NCI-H748 (cell line): ENCODE measurements at regions not wholly inside any gene's neighbourhood (a gene's known extent, or its start where the extent isn't known, plus 50 kb on each side); places are given as distances from the start of the nearest gene placed in this dataset.

Source experiments
- DNase-seq: peaks from one replicate; lab custom pipeline; 2025; ENCODE audit not compliant: unreplicated experiment; lab: John Stamatoyannopoulos, UW

DNA sequence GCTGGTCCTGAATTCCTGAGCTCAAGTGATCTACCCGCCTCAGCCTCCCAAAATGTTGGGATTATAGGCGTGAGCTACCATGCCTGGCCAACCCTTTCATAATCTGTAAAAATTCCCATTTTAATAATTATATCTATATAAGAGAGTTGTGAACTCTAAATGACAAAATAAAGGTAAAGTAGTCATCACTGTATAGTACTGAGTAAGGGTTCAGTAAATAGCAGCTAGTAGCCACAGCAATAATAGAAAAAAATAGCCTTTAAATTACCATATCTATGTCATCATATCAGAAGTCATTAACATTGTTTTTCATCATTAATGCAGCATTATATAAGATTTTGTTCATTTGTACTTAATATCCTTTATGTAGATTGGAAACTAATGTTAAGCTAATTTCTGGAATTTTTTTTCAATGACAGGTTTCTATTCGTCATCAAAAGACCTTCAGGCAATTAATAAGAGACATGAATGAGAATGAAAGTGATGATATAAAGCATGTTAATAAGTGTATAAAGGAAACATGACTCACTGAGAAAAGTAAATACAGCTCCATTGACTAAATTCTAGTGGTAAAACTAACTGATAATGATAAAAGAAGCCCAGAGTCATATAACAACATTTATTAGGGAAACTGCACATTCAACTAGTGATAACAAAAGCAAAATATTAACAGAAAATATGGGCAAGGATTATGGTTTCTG is 85.9 kb upstream of the UGT8 start:
- DNase-seq: no peak

DNA sequence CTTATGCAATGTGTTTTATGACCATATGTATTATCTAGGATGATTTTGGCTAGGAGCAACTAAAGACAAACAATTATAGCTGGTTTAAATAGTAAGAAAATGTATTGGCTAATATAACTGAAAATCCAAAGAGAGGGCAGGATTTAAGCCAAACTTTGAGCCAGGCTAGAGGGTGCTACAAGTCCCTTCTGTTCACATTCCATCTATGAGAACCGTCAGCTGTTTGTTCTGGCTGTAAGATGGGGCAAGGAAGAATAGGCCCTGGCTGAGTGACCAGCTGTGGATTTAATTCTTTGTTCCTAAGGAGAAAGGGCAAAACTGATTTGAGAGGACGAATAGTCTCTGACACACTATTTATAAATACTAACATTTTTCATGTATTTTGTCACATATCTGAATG is 79.2 kb upstream of the UGT8 start:
- DNase-seq: peak; percentile 4

DNA sequence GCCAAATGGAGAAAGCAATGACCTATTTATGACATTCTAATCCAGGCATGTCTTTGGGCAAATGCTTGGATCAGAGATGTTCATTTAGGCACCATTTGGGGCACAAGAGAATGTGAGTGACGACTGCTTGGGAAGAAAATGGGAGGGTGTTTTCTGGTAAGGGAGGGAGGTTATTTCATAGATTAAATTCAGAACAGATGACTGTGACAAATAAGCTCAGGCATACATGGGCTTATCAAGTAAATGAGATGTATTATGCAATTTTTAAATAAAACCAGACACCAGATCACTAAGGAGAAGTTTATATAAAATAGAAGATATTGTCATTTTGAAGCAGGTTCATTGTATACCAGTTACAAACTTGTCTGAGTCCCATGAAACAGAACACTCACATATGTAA is 71.4 kb upstream of the UGT8 start:
- DNase-seq: no peak

DNA sequence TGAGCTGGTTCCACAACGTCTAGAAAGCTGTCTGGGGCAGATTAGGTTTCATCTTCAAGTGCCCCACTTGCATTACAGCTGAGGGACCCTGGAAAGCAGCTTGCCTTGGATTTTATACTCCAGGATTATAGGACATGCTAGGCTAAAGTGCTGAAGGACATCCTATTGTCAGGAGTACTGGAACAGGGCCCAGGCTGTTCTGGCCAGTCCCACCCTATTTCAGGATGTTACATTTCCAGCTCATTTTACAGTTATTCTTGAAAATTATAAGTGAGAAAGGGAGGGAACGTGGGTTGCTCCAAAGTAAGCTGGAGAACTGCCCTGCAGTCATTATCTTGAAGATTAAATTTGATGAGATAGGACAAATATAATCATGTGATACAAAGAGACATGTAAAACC is 71.0 kb upstream of the UGT8 start:
- no peak for DNase-seq

DNA sequence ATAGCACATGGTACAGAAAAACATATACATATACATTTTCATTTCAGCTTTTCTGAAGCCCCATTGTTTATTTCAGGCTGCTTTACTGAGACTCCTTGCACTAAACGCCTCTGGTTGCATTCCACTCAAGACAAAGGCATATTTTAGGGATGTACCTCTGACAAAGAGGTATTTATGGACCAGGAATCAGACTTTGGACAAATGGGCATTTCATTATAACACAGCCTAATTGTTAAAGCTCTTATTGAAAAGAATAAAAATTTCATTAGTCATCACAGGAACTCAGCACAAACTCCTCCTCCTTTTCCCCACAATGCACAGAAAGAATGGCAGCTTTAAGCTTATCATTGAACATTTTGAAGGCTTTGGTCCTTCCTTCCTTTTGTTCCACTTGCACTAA is 62.9 kb upstream of the UGT8 start:
- no peak for DNase-seq

DNA sequence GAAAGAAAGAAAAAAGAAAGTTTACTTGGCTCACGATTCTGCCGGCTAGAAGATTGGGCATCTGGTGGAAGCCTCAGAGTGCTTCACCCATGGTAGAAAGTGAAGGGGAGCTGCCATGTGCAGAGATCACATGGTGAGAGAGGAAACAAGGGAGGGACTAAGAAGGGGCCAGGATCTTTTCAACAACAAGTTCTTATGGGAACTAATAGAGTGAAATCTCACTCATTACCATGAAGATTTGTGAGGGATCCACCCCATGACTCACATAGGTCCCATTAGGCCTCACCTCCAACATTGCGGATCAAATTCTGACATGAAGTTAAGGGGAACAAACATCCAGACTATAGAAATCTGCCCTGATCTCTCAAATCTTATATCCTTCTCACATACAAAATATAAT is 61.3 kb upstream of the UGT8 start:
- no peak for DNase-seq

DNA sequence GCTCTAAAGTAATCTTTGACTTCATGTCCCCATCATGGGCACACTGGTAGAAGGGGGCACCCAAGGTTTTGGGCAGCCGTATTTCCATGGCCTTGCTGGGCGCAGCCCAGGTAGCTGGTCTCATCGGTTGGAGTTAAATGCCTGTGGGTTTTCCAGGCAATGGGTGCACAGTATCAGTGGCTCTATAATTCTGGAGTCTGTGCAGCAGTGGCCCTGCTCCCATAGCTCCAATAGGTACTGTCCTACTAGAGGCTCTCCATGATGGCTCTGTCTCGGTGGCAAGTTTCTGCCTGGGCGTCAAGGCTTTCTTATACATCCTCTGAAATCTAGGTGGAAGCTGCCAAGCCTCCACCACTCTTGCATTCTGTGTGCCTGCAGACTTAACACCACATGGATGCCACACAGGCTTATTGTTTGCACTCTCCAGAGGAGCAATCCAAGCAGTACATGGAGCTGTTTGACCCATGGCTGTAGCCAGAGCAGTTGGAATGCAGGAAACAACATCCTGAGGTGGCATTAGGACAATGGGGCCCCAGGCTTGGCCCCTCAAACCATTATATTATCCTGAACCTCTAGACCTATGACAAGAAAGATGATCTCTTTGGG is 60.5 kb upstream of the UGT8 start:
- no peak for DNase-seq

DNA sequence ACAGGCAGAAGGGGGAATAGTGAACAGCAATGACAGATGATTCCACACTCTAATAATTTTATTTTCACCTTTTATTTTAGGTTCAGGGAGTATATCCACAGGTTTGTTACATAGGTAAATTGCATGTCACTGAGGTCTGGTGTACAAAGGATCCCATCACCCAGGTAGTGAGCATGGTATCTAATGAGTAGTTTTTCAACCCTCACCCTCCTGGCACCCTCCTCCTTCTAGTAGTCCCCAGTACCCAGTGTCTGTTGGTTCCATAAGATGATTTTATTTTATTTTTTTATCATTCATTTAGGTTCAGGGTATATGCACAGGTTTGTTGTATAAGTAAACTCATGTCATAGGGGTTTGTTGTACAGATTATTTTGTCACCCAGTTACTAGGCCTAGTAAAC is 58.6 kb upstream of the UGT8 start:
- DNase-seq: no peak

DNA sequence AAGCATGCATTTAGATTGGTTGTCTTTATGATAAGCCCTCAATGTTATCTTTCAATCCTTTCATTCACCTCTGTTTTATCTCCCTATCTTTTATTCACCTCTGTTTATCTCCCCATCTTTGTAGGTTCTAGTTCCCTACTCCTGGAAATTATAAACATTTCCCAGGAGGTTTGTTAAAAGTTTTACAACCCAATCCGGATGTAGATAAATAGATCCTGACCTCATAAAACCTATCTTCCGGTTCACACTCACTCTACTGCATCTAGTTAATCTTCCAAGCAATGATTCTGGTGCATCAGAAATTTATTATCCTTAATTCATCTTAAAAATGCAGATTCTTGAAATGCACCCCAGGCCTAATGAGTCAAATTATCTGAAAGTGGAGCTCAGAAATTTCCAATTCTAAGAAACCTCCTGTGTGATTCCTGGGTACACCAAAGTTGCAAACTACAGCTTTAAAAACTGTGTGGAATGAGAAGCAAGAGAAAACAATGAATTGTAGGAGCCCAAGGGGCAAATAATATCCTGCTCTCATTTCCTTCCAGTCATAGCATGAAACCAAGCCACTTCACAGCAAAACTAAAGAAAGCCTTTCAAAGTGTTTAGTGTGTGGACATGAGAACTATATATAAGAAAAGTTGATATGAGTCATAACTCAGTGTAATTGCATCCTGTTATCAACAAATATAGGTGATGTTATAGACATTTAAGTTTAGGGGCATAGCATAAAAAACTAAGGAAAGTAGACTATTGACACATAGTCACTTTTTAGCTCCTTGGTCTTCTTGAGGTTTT is 51.1 kb upstream of the UGT8 start:
- DNase-seq: no peak
